ENCODE measurements at regions not wholly inside any gene's neighbourhood (a gene's known extent, or its start where the extent isn't known, plus 50 kb on each side); places are given as distances from the start of the nearest gene placed in this dataset.

DNA sequence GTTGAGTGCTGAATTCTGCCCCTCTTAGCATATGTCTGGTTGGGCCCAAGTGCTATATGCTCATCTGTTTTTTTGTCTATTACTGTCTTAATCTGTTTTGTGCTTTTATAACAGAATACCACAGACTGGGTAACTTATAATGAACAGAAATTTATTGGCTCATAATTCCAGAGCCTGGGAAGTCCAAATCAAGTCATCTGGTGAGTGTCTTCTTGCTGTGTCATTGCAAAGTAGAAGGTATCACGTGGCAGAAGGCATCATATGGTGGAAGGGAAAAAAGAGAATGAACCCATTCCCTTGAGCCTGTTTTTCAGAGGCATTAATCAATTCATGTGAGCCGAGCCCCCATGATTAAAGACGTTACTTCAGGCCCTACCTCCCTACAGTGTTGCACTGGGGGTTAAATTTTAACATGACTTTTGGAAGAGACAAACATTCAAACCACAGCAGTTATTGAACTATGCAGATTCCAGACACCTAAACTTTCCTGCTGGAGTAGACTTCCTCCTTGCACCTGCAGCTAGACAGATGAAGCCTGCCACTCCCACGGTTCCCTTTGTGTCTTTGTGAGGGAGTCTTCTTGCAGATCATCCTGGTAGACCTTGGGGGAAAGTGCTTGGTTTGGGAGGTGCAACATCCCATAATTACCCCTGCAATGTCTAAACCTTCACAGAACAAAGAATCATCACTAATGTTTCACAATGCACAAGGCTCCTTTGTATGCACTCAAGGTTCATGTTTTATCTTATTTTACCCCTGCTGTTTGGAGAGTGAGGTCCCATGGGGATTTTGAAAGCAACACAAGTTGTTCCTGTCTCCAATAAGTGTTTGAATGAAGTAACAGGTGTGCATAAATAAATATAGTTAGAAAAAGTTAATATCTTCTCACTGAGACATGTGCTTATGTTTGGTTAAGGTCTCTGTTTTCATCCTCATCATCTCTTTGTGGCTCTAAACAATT lies 64.7 kb upstream of the XCR1 start:
- no peak for DNase-seq (ENCODE audit: low spot score)

GRCh38 chr3:46091046-46091445 lies 63.8 kb upstream of the XCR1 start:
- no peak for DNase-seq (ENCODE audit: low spot score)

DNA sequence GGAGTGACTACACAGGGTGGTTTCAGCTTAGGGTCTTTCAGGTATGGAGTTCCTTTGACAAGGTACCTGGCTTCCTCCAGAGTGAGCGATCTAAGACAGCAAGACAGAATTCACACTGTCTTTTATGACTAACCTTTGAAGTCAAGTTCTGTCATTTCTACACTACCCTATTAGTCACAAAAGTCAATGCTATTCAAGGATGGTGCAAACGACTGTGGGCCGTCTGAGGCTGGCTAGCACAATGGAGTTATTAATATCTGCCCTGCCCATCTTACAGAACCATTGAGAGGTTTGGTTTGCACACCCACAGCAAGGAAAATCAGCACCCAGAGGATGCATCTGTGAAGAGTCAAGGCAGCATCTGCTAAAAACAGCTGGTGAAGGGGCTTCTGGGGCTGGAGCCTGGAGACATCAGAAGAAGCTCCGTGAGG lies 62.9 kb upstream of the XCR1 start:
- DNase-seq (ENCODE audit: low spot score): no peak

DNA sequence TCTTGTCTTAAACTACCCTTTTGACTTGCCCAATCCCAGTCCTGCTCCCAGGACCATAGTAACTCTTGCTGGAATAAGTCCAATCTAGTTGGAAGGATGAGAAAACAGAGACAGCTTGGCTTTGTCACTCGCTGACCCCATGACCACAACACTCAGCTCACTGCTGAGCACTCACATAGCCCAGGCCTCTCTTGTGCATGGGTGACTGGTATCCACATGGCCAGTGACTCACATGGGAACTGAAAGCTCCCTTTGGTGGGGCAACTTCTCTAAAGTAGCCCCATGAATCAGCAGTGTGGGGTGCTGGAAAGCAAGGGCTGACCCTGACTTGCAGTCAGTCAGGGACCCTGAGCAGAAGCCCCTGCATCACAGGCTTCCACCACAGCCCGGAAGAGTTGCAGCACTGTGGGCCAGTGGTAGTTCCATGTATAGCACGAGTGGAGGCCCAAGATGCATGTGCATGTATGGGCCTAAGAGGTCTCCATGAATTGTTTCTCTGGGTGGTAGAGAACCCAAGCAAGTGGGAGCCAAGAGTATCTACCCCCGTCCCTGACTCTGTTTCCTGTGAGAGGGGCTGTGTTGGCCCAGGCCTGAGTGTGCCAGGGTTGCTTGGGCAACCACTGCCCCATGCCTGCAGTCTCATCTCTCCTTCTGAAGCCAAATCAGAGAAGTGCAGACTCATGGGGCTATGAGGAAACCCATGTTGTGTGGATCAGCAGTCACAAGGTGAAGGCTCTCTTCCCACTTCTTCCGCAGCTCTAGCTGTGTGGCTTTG lies 62.1 kb upstream of the XCR1 start:
- no peak for DNase-seq (ENCODE audit: low spot score)

- no peak for DNase-seq (ENCODE audit: low spot score)
Observed at GRCh38 chr3:46087871-46088270, 60.6 kb upstream of the XCR1 start.

- DNase-seq (ENCODE audit: low spot score): no peak
Observed at GRCh38 chr3:46086986-46087385, 59.7 kb upstream of the XCR1 start.

GRCh38 chr3:46086083-46086437 lies 58.8 kb upstream of the XCR1 start:
- DNase-seq (ENCODE audit: low spot score): no peak

DNA sequence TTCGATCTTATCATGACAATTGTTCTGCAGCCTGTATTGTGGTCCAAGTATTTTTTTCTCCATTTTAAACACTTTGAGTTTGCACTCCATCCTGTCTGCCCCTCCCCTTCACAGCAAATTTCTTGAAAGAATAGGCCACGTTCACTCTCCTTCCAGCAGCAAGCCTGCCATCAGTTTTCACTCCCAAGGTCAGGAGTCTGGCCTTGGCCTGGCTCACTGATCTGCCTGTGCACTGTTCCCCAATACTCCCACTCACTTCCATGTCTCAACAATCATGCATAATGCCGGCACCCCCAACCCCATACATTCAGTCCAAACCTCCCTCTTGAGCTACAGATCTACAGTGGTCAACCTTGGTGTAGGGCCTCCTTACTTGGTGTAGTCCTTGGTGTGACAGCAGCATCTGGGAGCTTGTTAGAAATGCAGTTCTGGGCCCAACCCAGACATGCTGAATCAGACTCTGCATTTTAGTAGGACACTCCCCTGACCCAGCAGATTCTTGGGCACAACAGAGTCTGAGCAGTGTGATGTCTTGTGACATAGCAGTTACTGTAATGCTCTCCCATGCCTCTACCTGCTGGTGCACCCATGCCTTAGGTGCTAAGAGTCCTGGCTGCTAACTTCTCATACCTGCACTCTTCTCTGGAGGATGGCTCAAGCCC lies 58.3 kb upstream of the XCR1 start:
- DNase-seq (ENCODE audit: low spot score): no peak

- no peak for DNase-seq (ENCODE audit: low spot score)
Observed at GRCh38 chr3:46083956-46084355, 56.7 kb upstream of the XCR1 start.

DNA sequence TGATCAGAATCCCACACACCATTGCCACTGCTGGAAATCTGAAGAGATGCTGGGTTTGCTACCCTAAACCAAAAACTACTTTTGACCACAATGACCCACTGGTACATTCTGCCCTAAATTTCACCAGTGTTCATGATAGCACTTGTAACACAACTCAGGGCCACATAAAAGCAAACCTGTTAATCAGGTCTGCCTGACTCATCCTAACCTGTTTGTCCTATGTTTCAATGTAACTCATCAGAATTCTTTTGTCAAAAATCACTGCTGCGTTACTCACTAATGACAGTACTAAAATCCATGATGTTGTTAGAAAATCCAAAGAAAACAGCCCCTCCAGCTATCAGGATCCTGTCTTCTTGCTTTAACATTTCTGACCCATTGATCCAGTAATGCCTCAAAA lies 55.6 kb upstream of the XCR1 start:
- DNase-seq (ENCODE audit: low spot score): no peak

GRCh38 chr3:46082021-46082420 lies 54.7 kb upstream of the XCR1 start:
- DNase-seq (ENCODE audit: low spot score): no peak

GRCh38 chr3:46080969-46081345 lies 53.7 kb upstream of the XCR1 start:
- no peak for DNase-seq (ENCODE audit: low spot score)

DNA sequence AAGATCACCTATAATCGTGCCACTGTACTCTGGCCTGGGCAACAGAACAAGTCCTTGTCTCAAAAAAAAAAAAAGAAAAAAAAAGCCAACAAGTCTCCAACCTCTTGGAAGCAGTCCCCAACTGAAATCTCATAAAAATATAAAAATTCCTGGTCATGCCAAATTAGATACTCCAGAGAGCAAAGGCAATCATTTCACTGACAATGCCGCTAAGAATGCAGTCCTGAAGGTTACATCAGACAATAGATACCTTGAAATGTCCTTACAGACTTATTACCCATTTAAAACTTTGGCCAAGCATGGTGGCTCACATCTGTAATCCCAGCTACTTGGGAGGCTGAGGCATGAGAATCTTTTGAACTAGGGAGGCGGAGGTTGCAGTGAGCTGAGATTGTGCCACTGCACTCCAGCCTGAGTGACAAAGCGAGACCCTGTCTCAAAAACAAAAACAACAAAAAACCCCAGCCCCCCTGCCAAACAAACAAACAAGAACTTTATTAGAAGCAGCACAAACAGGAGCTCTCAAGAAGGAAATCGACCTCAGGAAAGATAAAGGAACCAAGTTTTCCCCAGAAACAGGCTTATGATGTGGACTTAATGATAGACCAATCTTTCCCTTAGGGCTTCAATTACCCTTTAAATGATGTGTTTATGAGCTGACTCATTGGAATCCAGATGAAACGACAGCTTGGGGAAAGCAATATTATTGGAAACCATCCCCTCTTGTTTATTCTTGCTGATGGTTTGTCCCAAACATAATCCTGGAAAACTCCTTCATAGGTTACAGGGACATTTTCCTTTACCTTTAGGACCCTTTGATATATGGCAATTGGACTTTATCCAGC lies 53.1 kb upstream of the XCR1 start:
- DNase-seq (ENCODE audit: low spot score): no peak

GRCh38 chr3:46078712-46079400 lies 51.6 kb upstream of the XCR1 start:
- peak; percentile 78 for DNase-seq (ENCODE audit: low spot score)

Measured in SK-N-DZ (cell line).